ENCODE measurements at regions not wholly inside any gene's neighbourhood (a gene's known extent, or its start where the extent isn't known, plus 50 kb on each side); places are given as distances from the start of the nearest gene placed in this dataset.

DNA sequence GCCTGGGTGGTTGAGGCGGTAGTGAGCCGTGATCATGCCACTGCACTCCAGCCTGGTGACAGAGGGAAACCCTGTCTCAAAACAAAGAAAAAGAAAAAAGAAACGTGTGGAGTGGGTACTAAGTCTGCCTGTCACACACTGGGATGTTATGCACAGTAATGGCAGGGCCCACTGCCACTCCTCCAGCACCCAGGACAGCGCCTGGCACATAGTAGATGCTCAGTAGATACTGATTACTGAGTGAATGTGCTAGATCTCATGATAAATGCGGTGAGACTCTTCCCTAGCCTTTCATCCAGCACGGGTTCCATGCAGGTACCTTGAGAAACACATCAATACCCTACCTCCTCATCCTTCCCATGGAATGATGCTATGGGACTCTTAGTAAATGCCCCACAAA is 87.4 kb upstream of the HSPA9 start:
- H3K4me1 ChIP-seq (ENCODE audit: insufficient read depth, low read length): peaks cover 10% of the 10 kb centered on the region; the same call in 1 of the 2 replicates
- no peak overlapping the region for H3K4me2 ChIP-seq (ENCODE audit: insufficient read depth, low read length)
- ATAC-seq (ENCODE audit: insufficient read depth, low read depth) (peak; percentile 91), DNase-seq (peak; percentile 73)
- no peaks in the 10 kb centered on the region for H3K9me3 ChIP-seq (ENCODE audit: insufficient read depth, low read length, severe bottlenecking)
- H3K9ac ChIP-seq (ENCODE audit: low read depth, low read length): no peak overlapping the region
- H3K4me3 ChIP-seq (ENCODE audit: low read depth in 1 of 2, low read length in 2 of 2): no peak overlapping the region
- peaks cover 53% of the 10 kb centered on the region for H3K27me3 ChIP-seq (ENCODE audit: insufficient read depth, low read length, poor library complexity)
- no peaks in the 10 kb centered on the region for H3K79me2 ChIP-seq (ENCODE audit: insufficient read depth, low read length)
- no peak overlapping the region for H3K27ac ChIP-seq (ENCODE audit: low read length)
- H4K20me1 ChIP-seq (ENCODE audit: insufficient read depth, low read length): peaks cover 60% of the 10 kb centered on the region
- no peak overlapping the region for H2AFZ ChIP-seq (ENCODE audit: low read depth, low read length)
- H3K36me3 ChIP-seq (ENCODE audit: insufficient read depth, low read length): no peaks in the 10 kb centered on the region
- TF ChIP-seq, protein P1, sequence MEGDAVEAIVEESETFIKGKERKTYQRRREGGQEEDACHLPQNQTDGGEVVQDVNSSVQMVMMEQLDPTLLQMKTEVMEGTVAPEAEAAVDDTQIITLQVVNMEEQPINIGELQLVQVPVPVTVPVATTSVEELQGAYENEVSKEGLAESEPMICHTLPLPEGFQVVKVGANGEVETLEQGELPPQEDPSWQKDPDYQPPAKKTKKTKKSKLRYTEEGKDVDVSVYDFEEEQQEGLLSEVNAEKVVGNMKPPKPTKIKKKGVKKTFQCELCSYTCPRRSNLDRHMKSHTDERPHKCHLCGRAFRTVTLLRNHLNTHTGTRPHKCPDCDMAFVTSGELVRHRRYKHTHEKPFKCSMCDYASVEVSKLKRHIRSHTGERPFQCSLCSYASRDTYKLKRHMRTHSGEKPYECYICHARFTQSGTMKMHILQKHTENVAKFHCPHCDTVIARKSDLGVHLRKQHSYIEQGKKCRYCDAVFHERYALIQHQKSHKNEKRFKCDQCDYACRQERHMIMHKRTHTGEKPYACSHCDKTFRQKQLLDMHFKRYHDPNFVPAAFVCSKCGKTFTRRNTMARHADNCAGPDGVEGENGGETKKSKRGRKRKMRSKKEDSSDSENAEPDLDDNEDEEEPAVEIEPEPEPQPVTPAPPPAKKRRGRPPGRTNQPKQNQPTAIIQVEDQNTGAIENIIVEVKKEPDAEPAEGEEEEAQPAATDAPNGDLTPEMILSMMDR (IDR thresholded peaks at IDR 0.05; ENCODE audit: borderline replicate concordance, extremely low read depth, low read length, poor library complexity, severe bottlenecking): no peak
- no peak for TF ChIP-seq EZH2 (IDR thresholded peaks at IDR 0.05; ENCODE audit: borderline replicate concordance, low read depth, low read length, severe bottlenecking)

DNA sequence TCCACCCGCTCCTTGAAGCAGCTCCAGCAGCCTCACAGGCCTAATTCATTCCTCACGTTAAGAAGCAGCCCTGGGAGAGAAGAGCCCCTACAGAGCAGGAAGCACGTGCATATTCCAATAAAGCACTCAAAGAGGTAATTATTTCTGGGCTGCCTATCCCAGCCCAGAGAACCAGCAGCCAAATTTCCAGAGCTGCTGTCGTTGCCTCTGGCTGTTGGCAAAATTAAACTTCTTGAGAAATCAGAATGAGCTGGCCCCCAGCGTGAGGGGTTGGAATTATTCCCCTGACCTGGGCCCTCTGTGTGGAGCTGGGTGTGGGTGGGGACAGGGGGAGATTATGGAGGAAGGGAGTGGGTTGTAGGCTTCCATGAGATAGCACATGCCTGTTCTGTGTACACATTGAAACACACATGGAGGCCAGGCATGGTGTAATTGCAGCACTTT is 86.8 kb upstream of the HSPA9 start:
- DNase-seq (no peak), ATAC-seq (ENCODE audit: insufficient read depth, low read depth) (no peak)
- no peaks in the 10 kb centered on the region for H3K36me3 ChIP-seq (ENCODE audit: insufficient read depth, low read length)
- no peak overlapping the region for H3K4me3 ChIP-seq (ENCODE audit: low read depth in 1 of 2, low read length in 2 of 2)
- peaks cover 10% of the 10 kb centered on the region; the same call in 1 of the 2 replicates for H3K4me1 ChIP-seq (ENCODE audit: insufficient read depth, low read length)
- no peak overlapping the region for H3K27ac ChIP-seq (ENCODE audit: low read length)
- no peak overlapping the region for H3K9ac ChIP-seq (ENCODE audit: low read depth, low read length)
- H3K9me3 ChIP-seq (ENCODE audit: insufficient read depth, low read length, severe bottlenecking): no peaks in the 10 kb centered on the region
- peaks cover 58% of the 10 kb centered on the region for H3K27me3 ChIP-seq (ENCODE audit: insufficient read depth, low read length, poor library complexity)
- no peak for TF ChIP-seq EZH2 (IDR thresholded peaks at IDR 0.05; ENCODE audit: borderline replicate concordance, low read depth, low read length, severe bottlenecking)
- TF ChIP-seq, protein P1 (IDR thresholded peaks at IDR 0.05; ENCODE audit: borderline replicate concordance, extremely low read depth, low read length, poor library complexity, severe bottlenecking): no peak
- H4K20me1 ChIP-seq (ENCODE audit: insufficient read depth, low read length): peaks cover 63% of the 10 kb centered on the region
- no peak overlapping the region for H2AFZ ChIP-seq (ENCODE audit: low read depth, low read length)
- no peaks in the 10 kb centered on the region for H3K79me2 ChIP-seq (ENCODE audit: insufficient read depth, low read length)
- no peak overlapping the region for H3K4me2 ChIP-seq (ENCODE audit: insufficient read depth, low read length)

DNA sequence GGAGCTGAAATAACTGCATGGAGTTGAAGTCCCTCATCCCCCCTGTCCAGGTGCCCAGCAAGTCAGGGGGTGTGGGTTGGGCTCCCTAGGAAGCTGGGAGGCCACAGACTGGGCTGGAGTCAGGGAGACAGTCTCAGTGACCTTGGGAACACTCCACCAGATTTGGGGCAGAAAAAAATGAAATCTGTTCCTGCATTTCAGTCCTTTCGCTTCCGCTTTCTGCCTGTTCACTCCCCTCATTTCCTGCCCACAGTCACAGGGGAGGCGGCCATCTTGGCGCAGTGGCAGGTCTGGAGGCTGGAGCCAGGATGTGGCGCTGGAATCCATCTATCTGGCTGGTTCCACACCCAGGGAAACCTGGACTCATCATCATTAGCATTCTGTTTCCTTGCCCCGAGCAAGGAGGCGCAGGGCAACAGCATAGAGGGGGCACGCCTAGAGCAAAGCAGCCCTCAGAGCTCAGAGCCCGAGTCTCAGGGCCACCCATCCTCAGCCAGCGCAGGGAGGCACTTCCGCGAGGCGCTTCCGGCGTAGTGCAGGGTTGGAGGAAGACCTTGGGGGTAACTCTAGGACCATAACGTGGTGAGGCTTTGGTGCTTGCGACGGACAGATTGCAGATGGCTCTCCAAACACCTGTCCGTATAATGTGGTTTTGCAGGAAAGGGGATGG is 86.2 kb upstream of the HSPA9 start:
- Histone ChIP-seq H3K9ac (ENCODE audit: low read depth, low read length) (no peak overlapping the region), H3K79me2 (ENCODE audit: insufficient read depth, low read length) (no peaks in the 10 kb centered on the region), H3K9me3 (ENCODE audit: insufficient read depth, low read length, severe bottlenecking) (no peaks in the 10 kb centered on the region), H3K36me3 (ENCODE audit: insufficient read depth, low read length) (no peaks in the 10 kb centered on the region), H3K4me1 (ENCODE audit: insufficient read depth, low read length) (peaks cover 10% of the 10 kb centered on the region; the same call in 1 of the 2 replicates), H3K4me2 (ENCODE audit: insufficient read depth, low read length) (no peak overlapping the region), H3K27me3 (ENCODE audit: insufficient read depth, low read length, poor library complexity) (peaks cover 60% of the 10 kb centered on the region), H3K27ac (ENCODE audit: low read length) (no peak overlapping the region), H2AFZ (ENCODE audit: low read depth, low read length) (no peak overlapping the region), H4K20me1 (ENCODE audit: insufficient read depth, low read length) (peaks cover 62% of the 10 kb centered on the region), H3K4me3 (ENCODE audit: low read depth in 1 of 2, low read length in 2 of 2) (no peak overlapping the region)
- ATAC-seq (ENCODE audit: insufficient read depth, low read depth): no peak
- no peak for DNase-seq
- TF ChIP-seq EZH2 (IDR thresholded peaks at IDR 0.05; ENCODE audit: borderline replicate concordance, low read depth, low read length, severe bottlenecking): no peak
- TF ChIP-seq, protein P1 (IDR thresholded peaks at IDR 0.05; ENCODE audit: borderline replicate concordance, extremely low read depth, low read length, poor library complexity, severe bottlenecking): no peak
